SU-DHL-6 (cell line): ENCODE measurements at regions not wholly inside any gene's neighbourhood (a gene's known extent, or its start where the extent isn't known, plus 50 kb on each side); places are given as distances from the start of the nearest gene placed in this dataset.

Experiments used
- EZH2phosphoT487 ChIP-seq: fragments of 200-600 bp; sonication (generic), shearing (Covaris generic); conservative IDR thresholded peaks from 2 replicates; pipeline ENCODE4 v1.6.1; 2018; ENCODE audit warnings: mild to moderate bottlenecking, antibody characterized with exemption, low read length, moderate library complexity, mixed read lengths
- TF ChIP-seq, protein P1 (sequence below): fragments of 200-600 bp; sonication (generic); IDR thresholded peaks from one replicate; pipeline ENCODE4 v1.5.1; 2017; ENCODE audit warnings: antibody characterized with exemption, mild to moderate bottlenecking, low read length, moderate library complexity; ENCODE audit not compliant: insufficient read depth, poor library complexity, severe bottlenecking

DNA sequence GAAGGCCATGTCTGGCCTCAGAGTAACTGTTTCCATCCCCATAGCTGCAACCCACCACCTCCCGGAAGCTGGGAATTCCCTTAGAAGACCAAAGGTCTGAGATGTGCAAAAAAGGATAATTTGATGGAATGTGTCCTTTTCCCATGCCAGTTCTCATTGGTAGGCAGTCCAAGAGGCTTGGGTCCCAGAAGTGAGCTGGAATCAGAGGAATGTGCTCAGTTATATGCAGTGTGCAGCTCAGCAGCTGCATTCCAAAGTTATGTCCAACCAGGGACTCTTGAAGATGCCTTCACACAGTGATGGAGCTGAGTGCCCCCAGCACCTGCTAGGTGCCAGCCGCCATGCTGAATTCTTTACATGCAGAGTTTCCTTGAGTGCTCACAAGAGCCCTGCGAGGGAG, 583.9 kb upstream of the TBX3 start:
- TF ChIP-seq, protein P1, sequence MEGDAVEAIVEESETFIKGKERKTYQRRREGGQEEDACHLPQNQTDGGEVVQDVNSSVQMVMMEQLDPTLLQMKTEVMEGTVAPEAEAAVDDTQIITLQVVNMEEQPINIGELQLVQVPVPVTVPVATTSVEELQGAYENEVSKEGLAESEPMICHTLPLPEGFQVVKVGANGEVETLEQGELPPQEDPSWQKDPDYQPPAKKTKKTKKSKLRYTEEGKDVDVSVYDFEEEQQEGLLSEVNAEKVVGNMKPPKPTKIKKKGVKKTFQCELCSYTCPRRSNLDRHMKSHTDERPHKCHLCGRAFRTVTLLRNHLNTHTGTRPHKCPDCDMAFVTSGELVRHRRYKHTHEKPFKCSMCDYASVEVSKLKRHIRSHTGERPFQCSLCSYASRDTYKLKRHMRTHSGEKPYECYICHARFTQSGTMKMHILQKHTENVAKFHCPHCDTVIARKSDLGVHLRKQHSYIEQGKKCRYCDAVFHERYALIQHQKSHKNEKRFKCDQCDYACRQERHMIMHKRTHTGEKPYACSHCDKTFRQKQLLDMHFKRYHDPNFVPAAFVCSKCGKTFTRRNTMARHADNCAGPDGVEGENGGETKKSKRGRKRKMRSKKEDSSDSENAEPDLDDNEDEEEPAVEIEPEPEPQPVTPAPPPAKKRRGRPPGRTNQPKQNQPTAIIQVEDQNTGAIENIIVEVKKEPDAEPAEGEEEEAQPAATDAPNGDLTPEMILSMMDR, result no peak
- TF ChIP-seq EZH2phosphoT487, result no peak
